MM.1S (cell line): ENCODE measurements at regions not wholly inside any gene's neighbourhood (a gene's known extent, or its start where the extent isn't known, plus 50 kb on each side); places are given as distances from the start of the nearest gene placed in this dataset.

Experiments
- EZH2phosphoT487 ChIP-seq: fragments of 300-600 bp; sonication (generic); IDR thresholded peaks from 2 replicates; pipeline ENCODE4 v1.6.1; 2018; ENCODE audit warnings: antibody characterized with exemption, low read length
- TF ChIP-seq, protein P1 (sequence below): fragments of 300-600 bp; sonication (generic); IDR thresholded peaks from 2 replicates; pipeline ENCODE4 v1.5.1; 2016; ENCODE audit warnings: antibody characterized with exemption, low read length, mixed read lengths

GRCh38 chr4:157776930-157777528 is 395.8 kb downstream of the GASK1B start:
- TF ChIP-seq, protein P1, sequence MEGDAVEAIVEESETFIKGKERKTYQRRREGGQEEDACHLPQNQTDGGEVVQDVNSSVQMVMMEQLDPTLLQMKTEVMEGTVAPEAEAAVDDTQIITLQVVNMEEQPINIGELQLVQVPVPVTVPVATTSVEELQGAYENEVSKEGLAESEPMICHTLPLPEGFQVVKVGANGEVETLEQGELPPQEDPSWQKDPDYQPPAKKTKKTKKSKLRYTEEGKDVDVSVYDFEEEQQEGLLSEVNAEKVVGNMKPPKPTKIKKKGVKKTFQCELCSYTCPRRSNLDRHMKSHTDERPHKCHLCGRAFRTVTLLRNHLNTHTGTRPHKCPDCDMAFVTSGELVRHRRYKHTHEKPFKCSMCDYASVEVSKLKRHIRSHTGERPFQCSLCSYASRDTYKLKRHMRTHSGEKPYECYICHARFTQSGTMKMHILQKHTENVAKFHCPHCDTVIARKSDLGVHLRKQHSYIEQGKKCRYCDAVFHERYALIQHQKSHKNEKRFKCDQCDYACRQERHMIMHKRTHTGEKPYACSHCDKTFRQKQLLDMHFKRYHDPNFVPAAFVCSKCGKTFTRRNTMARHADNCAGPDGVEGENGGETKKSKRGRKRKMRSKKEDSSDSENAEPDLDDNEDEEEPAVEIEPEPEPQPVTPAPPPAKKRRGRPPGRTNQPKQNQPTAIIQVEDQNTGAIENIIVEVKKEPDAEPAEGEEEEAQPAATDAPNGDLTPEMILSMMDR: no peak
- TF ChIP-seq EZH2phosphoT487: no peak
